ENCODE measurements at regions not wholly inside any gene's neighbourhood (a gene's known extent, or its start where the extent isn't known, plus 50 kb on each side); places are given as distances from the start of the nearest gene placed in this dataset.

- in situ Hi-C loops (cut with MboI), result no loop called here
- Histone ChIP-seq H2AFZ (ENCODE audit: low read depth, low read length) (no peak overlapping the region), H3K27ac (ENCODE audit: extremely low read depth, low read depth, low read length) (no peak overlapping the region), H3K79me2 (ENCODE audit: control insufficient read depth, insufficient read depth, low read length) (no peaks in the 10 kb centered on the region), H3K4me3 (no peak overlapping the region), H3K9ac (ENCODE audit: insufficient read depth in 1 of 2, low read depth in 2 of 2, low read length in 2 of 2) (no peak overlapping the region), H4K20me1 (replicated peaks; ENCODE audit: control insufficient read depth, insufficient read depth, low read length) (no peaks in the 10 kb centered on the region), H3K27me3 (ENCODE audit: control insufficient read depth in 2 of 2, insufficient read depth in 2 of 2, low read length in 2 of 2) (no peaks in the 10 kb centered on the region), H3K36me3 (ENCODE audit: control insufficient read depth, insufficient read depth, low read length) (no peaks in the 10 kb centered on the region), H3K9me3 (replicated peaks; ENCODE audit: control insufficient read depth, insufficient read depth, low read depth, low read length) (0 out of 2 replicates have a peak, but pooled peaks cover 2% of the 10 kb centered on the region), H3K4me2 (ENCODE audit: insufficient read depth, low read length) (no peak overlapping the region), H3K4me1 (replicated peaks in 1 of 2; ENCODE audit: control insufficient read depth in 2 of 2, insufficient read depth in 2 of 2, low read length in 2 of 2) (no peaks in the 10 kb centered on the region), H3K9me1 (ENCODE audit: control insufficient read depth, insufficient read depth, low read length) (no peaks in the 10 kb centered on the region)
- ATAC-seq, result no peak
- no TSS peak for BruUV-seq (replicated peaks)
- POLR2A ChIA-PET, result no interaction called here
- no peak for FAIRE-seq
- intact Hi-C loops (cut with micrococcal nuclease), result no loop called here
- no peak for DNase-seq (ENCODE audit: extremely low read depth in 1 of 4, low spot score in 3 of 4)
- 0% methylated on average over 2 of the region's 2 CpGs for WGBS (ENCODE audit: insufficient coverage, low coverage, missing lambda C conversion rate)
- CTCF ChIA-PET (ENCODE audit: low intra/inter-chr PET ratio), result no interaction called here
- TF ChIP-seq PTTG1 (tag; IDR thresholded peaks at IDR 0.05; ENCODE audit: low read depth), result no peak
- no peak for TF ChIP-seq ZNF699 (CRISPR knock-in tag; IDR thresholded peaks at IDR 0.05; ENCODE audit: insufficient replicate concordance)
- no peak for TF ChIP-seq ZBTB17 (CRISPR knock-in tag; IDR thresholded peaks at IDR 0.05)
- TF ChIP-seq THAP12 (CRISPR knock-in tag; IDR thresholded peaks at IDR 0.05), result no peak
- TF ChIP-seq MTF1 (CRISPR knock-in tag; IDR thresholded peaks at IDR 0.05; ENCODE audit: borderline replicate concordance), result no peak
- no peak for TF ChIP-seq CREM (IDR thresholded peaks at IDR 0.05; ENCODE audit: low read depth)
- no peak for TF ChIP-seq ZNF764 (CRISPR knock-in tag; IDR thresholded peaks at IDR 0.05; ENCODE audit: low read depth)
- TF ChIP-seq TAF9B (IDR thresholded peaks at IDR 0.05; ENCODE audit: partially characterized antibody), result no peak
- no peak for TF ChIP-seq SMAD1 (IDR thresholded peaks at IDR 0.05; ENCODE audit: low read depth, low read length, partially characterized antibody)
- no peak for TF ChIP-seq DACH1 (IDR thresholded peaks at IDR 0.05; ENCODE audit: partially characterized antibody)
- no peak for TF ChIP-seq TFAP4 (CRISPR knock-in tag; IDR thresholded peaks at IDR 0.05; ENCODE audit: borderline replicate concordance)
- no peak for TF ChIP-seq SAFB (IDR thresholded peaks at IDR 0.05; ENCODE audit: borderline replicate concordance, low read depth, low read length)
- TF ChIP-seq POLR2A (conservative IDR thresholded peaks at IDR 0.05), result no peak
- no peak for TF ChIP-seq NR3C1 (CRISPR knock-in tag; IDR thresholded peaks at IDR 0.05)
- no peak for TF ChIP-seq NR0B1 (IDR thresholded peaks at IDR 0.05; ENCODE audit: partially characterized antibody)
- TF ChIP-seq GMEB1 (CRISPR knock-in tag; IDR thresholded peaks at IDR 0.05), result no peak
- TF ChIP-seq ERF (CRISPR knock-in tag; IDR thresholded peaks at IDR 0.05), result no peak
- no peak for TF ChIP-seq PYGO2 (tag; IDR thresholded peaks at IDR 0.05)
These were observed 440.1 kb upstream of the STEAP1 start for GRCh38 chr7:89714131-89714530.

All from K562 (cell line).